GM23338 (cell line): ENCODE measurements at regions not wholly inside any gene's neighbourhood (a gene's known extent, or its start where the extent isn't known, plus 50 kb on each side); places are given as distances from the start of the nearest gene placed in this dataset.

Experiments used
- ATAC-seq: fragments of 200-7000 bp; cut with Tn5 transposase; 3 replicates; pipeline ENCODE4 v1.9.1; 2020
- DNase-seq: peaks from one replicate; pipeline ENCODE4 v3.0.0-alpha.2; 2015; ENCODE audit warnings: low spot score
- H2AFZ ChIP-seq: fragments of 200-600 bp; sonication (generic); 2 replicates; pipeline ENCODE4 v1.8.0; 2016; ENCODE audit warnings: antibody characterized with exemption, mild to moderate bottlenecking, moderate library complexity
- H3F3A ChIP-seq: fragments of 200-600 bp; sonication (generic); replicated peaks from 2 replicates; pipeline ENCODE4 v1.8.0; 2017; ENCODE audit warnings: antibody characterized with exemption, mixed run types, low read depth
- H3K27ac ChIP-seq: fragments of 200-600 bp; sonication (generic); 2 replicates; pipeline ENCODE4 v1.6.1; 2016; ENCODE audit warnings: low read depth
- H3K27me3 ChIP-seq: fragments of 200-600 bp; sonication (generic); 2 replicates; pipeline ENCODE4 v1.8.0; 2016; ENCODE audit warnings: mild to moderate bottlenecking, mixed run types, moderate library complexity; ENCODE audit not compliant: insufficient read depth
- H3K36me3 ChIP-seq: fragments of 200-600 bp; sonication (generic); 2 replicates; pipeline ENCODE4 v1.8.0; 2016; ENCODE audit warnings: mild to moderate bottlenecking; ENCODE audit not compliant: insufficient read depth
- H3K4me1 ChIP-seq: fragments of 200-600 bp; sonication (generic); 2 replicates; pipeline ENCODE4 v1.8.0; 2016; ENCODE audit warnings: mild to moderate bottlenecking, moderate library complexity; ENCODE audit not compliant: insufficient read depth
- H3K4me2 ChIP-seq: fragments of 200-600 bp; sonication (generic); 2 replicates; pipeline ENCODE4 v1.7.1; 2017; ENCODE audit warnings: mixed run types
- H3K4me3 ChIP-seq: fragments of 200-600 bp; sonication (generic); 2 replicates; pipeline ENCODE4 v1.6.1; 2016; ENCODE audit warnings: mixed run types
- H3K79me2 ChIP-seq: fragments of 200-600 bp; sonication (generic); replicated peaks from 2 replicates; pipeline ENCODE4 v1.8.0; 2017; ENCODE audit warnings: mild to moderate bottlenecking; ENCODE audit not compliant: insufficient read depth
- H3K9me2 ChIP-seq: fragments of 200-600 bp; sonication (generic); 2 replicates; pipeline ENCODE4 v1.8.0; 2017; ENCODE audit not compliant: insufficient read depth
- H4K20me1 ChIP-seq: fragments of 200-600 bp; sonication (generic); replicated peaks from 2 replicates; pipeline ENCODE4 v1.8.0; 2017; ENCODE audit warnings: mild to moderate bottlenecking; ENCODE audit not compliant: insufficient read depth
- H3K27ac Mint-ChIP-seq: 2 replicates; pipeline ENCODE4 v1.8.0; 2020; ENCODE audit warnings: inconsistent platforms, mild to moderate bottlenecking, moderate library complexity, mixed read lengths
- H3K27me3 Mint-ChIP-seq: 3 replicates; pipeline ENCODE4 v1.8.0; 2022; ENCODE audit warnings: low read depth, mild to moderate bottlenecking, moderate library complexity, mixed read lengths, inconsistent platforms; ENCODE audit not compliant: insufficient read depth, poor library complexity
- H3K36me3 Mint-ChIP-seq: 3 replicates; pipeline ENCODE4 v1.8.0; 2021; ENCODE audit warnings: low read depth, mild to moderate bottlenecking, inconsistent platforms, moderate library complexity, mixed read lengths
- H3K4me1 Mint-ChIP-seq: 3 replicates; pipeline ENCODE4 v1.8.0; 2020; ENCODE audit warnings: mild to moderate bottlenecking, inconsistent platforms, mixed read lengths
- H3K4me3 Mint-ChIP-seq: 3 replicates; pipeline ENCODE4 v1.8.0; 2021; ENCODE audit warnings: moderate library complexity, mild to moderate bottlenecking, inconsistent platforms, mixed read lengths
- H3K9me3 Mint-ChIP-seq: 3 replicates; pipeline ENCODE4 v1.8.0; 2020; ENCODE audit warnings: moderate library complexity, mild to moderate bottlenecking, inconsistent platforms, mixed read lengths
- CREB1 ChIP-seq: fragments of 250-450 bp; sonication (Bioruptor Pico); IDR thresholded peaks from 2 replicates; pipeline ENCODE4 v1.5.0; 2020; ENCODE audit warnings: low read depth, mild to moderate bottlenecking, moderate library complexity
- EZH2 ChIP-seq: fragments of 200-600 bp; sonication (generic); IDR thresholded peaks from one replicate; pipeline ENCODE4 v1.8.0; 2017; ENCODE audit warnings: antibody characterized with exemption, mild to moderate bottlenecking, low read depth; ENCODE audit not compliant: unreplicated experiment
- EZH2phosphoT487 ChIP-seq: fragments of 200-600 bp; sonication (generic); IDR thresholded peaks from one replicate; pipeline ENCODE4 v1.8.1; 2018; ENCODE audit warnings: antibody characterized with exemption; ENCODE audit not compliant: unreplicated experiment
- JUNB ChIP-seq: IDR thresholded peaks from one replicate; pipeline ENCODE4 v1.6.1; 2016; ENCODE audit warnings: antibody characterized with exemption; ENCODE audit not compliant: unreplicated experiment
- STAT1 ChIP-seq: IDR thresholded peaks from one replicate; pipeline ENCODE4 v1.6.1; 2016; ENCODE audit warnings: antibody characterized with exemption; ENCODE audit not compliant: unreplicated experiment
- ZNF114 ChIP-seq: fragments of 250-450 bp; sonication (Bioruptor Pico); IDR thresholded peaks from 2 replicates; pipeline ENCODE4 v1.5.0; 2020; ENCODE audit warnings: mild to moderate bottlenecking, moderate library complexity
- ZNF331 ChIP-seq: fragments of 250-450 bp; sonication (Bioruptor Pico); IDR thresholded peaks from 2 replicates; pipeline ENCODE4 v1.5.0; 2020; ENCODE audit warnings: low read depth, mild to moderate bottlenecking, moderate library complexity
- TF ChIP-seq, protein P1 (sequence below): IDR thresholded peaks from one replicate; pipeline ENCODE4 v1.6.1; 2018; ENCODE audit warnings: antibody characterized with exemption; ENCODE audit not compliant: unreplicated experiment
- TF ChIP-seq, protein P2 (sequence below): fragments of 250-450 bp; sonication (Bioruptor Pico); IDR thresholded peaks from 2 replicates; pipeline ENCODE4 v1.5.0; 2020; ENCODE audit warnings: mild to moderate bottlenecking, moderate library complexity
- TF ChIP-seq, protein P3 (sequence below), 2 experiments: fragments of 200-600 bp in 1 of 2; sonication (generic) in 1 of 2; conservative IDR thresholded peaks; 2 replicates each; pipeline versions ENCODE4 v1.5.1 to v1.6.1; 2016 to 2017; ENCODE audit warnings: antibody characterized with exemption in 2 of 2, low read depth in 2 of 2, mild to moderate bottlenecking in 2 of 2, moderate library complexity in 1 of 2

DNA sequence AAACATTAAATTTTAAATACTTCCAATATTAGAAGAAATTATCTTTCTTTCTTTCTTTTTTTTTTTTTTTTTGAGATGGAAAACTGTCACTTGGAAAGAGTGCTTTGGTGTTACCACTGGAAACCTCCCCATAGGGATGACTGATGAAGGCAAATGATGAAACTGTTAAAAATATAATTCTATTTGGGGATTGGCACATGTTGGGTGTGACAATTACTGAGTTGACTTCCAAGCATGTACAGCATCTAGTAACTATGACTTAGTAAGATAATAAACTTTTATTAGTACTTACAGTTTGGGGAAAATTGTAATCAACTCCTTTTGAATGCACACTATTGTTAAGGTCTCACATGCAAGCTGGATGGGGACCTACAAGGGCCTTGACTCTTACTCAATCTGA is 592.5 kb downstream of the KCTD12 start (continued):
- TF ChIP-seq, protein P1, sequence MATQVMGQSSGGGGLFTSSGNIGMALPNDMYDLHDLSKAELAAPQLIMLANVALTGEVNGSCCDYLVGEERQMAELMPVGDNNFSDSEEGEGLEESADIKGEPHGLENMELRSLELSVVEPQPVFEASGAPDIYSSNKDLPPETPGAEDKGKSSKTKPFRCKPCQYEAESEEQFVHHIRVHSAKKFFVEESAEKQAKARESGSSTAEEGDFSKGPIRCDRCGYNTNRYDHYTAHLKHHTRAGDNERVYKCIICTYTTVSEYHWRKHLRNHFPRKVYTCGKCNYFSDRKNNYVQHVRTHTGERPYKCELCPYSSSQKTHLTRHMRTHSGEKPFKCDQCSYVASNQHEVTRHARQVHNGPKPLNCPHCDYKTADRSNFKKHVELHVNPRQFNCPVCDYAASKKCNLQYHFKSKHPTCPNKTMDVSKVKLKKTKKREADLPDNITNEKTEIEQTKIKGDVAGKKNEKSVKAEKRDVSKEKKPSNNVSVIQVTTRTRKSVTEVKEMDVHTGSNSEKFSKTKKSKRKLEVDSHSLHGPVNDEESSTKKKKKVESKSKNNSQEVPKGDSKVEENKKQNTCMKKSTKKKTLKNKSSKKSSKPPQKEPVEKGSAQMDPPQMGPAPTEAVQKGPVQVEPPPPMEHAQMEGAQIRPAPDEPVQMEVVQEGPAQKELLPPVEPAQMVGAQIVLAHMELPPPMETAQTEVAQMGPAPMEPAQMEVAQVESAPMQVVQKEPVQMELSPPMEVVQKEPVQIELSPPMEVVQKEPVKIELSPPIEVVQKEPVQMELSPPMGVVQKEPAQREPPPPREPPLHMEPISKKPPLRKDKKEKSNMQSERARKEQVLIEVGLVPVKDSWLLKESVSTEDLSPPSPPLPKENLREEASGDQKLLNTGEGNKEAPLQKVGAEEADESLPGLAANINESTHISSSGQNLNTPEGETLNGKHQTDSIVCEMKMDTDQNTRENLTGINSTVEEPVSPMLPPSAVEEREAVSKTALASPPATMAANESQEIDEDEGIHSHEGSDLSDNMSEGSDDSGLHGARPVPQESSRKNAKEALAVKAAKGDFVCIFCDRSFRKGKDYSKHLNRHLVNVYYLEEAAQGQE: no peak
- no peak for TF ChIP-seq JUNB
- TF ChIP-seq ZNF331 (CRISPR knock-in tag): no peak

DNA sequence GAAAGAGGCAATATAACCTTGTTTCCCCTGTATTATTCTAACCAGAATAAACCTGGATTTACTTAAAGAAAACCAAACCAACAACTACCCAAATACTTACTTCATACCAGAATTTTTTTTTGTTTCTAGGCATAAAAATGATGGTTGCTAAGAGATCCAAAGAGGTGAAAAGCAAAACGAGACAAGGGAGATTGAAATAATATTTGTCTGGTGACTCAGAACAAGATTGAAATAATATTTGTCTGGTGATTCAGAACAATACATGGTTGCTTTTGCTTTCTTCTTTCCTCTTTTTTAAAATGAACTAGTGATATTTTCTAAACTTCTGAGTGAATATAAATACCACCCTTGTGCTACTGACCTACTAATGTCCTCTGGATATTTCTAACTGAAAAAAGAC is 592.9 kb downstream of the KCTD12 start:
- H3K27ac ChIP-seq: no peak overlapping the region
- no peak for ATAC-seq
- no peaks in the 10 kb centered on the region for H3K9me2 ChIP-seq
- no peaks in the 10 kb centered on the region for H3K36me3 ChIP-seq
- Mint-ChIP-seq H3K36me3 (peaks cover 11% of the 10 kb centered on the region; the same call in 2 of the 3 replicates), H3K27ac (no peak overlapping the region), H3K9me3 (peaks cover 8% of the 10 kb centered on the region), H3K4me3 (no peak overlapping the region), H3K4me1 (peaks cover 14% of the 10 kb centered on the region; the same call in 2 of the 3 replicates), H3K27me3 (peaks cover 4% of the 10 kb centered on the region)
- no peaks in the 10 kb centered on the region for H3K79me2 ChIP-seq
- no peaks in the 10 kb centered on the region for H3F3A ChIP-seq
- H3K4me1 ChIP-seq: peaks cover 17% of the 10 kb centered on the region
- no peak overlapping the region for H2AFZ ChIP-seq
- H3K4me2 ChIP-seq: no peak overlapping the region
- H3K4me3 ChIP-seq: no peak overlapping the region
- DNase-seq: no peak
- H3K27me3 ChIP-seq: no peaks in the 10 kb centered on the region
- H4K20me1 ChIP-seq: no peaks in the 10 kb centered on the region
- TF ChIP-seq STAT1 (no peak), EZH2 (no peak), ZNF114 (no peak), EZH2phosphoT487 (no peak), CREB1 (CRISPR knock-in tag) (no peak)
- TF ChIP-seq, protein P2, sequence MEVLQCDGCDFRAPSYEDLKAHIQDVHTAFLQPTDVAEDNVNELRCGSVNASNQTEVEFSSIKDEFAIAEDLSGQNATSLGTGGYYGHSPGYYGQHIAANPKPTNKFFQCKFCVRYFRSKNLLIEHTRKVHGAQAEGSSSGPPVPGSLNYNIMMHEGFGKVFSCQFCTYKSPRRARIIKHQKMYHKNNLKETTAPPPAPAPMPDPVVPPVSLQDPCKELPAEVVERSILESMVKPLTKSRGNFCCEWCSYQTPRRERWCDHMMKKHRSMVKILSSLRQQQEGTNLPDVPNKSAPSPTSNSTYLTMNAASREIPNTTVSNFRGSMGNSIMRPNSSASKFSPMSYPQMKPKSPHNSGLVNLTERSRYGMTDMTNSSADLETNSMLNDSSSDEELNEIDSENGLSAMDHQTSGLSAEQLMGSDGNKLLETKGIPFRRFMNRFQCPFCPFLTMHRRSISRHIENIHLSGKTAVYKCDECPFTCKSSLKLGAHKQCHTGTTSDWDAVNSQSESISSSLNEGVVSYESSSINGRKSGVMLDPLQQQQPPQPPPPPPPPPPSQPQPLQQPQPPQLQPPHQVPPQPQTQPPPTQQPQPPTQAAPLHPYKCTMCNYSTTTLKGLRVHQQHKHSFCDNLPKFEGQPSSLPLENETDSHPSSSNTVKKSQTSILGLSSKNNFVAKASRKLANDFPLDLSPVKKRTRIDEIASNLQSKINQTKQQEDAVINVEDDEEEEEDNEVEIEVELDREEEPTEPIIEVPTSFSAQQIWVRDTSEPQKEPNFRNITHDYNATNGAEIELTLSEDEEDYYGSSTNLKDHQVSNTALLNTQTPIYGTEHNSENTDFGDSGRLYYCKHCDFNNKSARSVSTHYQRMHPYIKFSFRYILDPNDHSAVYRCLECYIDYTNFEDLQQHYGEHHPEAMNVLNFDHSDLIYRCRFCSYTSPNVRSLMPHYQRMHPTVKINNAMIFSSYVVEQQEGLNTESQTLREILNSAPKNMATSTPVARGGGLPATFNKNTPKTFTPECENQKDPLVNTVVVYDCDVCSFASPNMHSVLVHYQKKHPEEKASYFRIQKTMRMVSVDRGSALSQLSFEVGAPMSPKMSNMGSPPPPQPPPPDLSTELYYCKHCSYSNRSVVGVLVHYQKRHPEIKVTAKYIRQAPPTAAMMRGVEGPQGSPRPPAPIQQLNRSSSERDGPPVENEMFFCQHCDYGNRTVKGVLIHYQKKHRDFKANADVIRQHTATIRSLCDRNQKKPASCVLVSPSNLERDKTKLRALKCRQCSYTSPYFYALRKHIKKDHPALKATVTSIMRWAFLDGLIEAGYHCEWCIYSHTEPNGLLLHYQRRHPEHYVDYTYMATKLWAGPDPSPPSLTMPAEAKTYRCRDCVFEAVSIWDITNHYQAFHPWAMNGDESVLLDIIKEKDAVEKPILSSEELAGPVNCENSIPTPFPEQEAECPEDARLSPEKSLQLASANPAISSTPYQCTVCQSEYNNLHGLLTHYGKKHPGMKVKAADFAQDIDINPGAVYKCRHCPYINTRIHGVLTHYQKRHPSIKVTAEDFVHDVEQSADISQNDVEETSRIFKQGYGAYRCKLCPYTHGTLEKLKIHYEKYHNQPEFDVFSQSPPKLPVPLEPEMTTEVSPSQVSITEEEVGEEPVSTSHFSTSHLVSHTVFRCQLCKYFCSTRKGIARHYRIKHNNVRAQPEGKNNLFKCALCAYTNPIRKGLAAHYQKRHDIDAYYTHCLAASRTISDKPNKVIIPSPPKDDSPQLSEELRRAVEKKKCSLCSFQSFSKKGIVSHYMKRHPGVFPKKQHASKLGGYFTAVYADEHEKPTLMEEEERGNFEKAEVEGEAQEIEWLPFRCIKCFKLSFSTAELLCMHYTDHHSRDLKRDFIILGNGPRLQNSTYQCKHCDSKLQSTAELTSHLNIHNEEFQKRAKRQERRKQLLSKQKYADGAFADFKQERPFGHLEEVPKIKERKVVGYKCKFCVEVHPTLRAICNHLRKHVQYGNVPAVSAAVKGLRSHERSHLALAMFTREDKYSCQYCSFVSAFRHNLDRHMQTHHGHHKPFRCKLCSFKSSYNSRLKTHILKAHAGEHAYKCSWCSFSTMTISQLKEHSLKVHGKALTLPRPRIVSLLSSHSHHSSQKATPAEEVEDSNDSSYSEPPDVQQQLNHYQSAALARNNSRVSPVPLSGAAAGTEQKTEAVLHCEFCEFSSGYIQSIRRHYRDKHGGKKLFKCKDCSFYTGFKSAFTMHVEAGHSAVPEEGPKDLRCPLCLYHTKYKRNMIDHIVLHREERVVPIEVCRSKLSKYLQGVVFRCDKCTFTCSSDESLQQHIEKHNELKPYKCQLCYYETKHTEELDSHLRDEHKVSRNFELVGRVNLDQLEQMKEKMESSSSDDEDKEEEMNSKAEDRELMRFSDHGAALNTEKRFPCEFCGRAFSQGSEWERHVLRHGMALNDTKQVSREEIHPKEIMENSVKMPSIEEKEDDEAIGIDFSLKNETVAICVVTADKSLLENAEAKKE (CRISPR knock-in tag): no peak
- TF ChIP-seq, protein P1: no peak
- TF ChIP-seq, protein P3, sequence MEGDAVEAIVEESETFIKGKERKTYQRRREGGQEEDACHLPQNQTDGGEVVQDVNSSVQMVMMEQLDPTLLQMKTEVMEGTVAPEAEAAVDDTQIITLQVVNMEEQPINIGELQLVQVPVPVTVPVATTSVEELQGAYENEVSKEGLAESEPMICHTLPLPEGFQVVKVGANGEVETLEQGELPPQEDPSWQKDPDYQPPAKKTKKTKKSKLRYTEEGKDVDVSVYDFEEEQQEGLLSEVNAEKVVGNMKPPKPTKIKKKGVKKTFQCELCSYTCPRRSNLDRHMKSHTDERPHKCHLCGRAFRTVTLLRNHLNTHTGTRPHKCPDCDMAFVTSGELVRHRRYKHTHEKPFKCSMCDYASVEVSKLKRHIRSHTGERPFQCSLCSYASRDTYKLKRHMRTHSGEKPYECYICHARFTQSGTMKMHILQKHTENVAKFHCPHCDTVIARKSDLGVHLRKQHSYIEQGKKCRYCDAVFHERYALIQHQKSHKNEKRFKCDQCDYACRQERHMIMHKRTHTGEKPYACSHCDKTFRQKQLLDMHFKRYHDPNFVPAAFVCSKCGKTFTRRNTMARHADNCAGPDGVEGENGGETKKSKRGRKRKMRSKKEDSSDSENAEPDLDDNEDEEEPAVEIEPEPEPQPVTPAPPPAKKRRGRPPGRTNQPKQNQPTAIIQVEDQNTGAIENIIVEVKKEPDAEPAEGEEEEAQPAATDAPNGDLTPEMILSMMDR (conservative IDR thresholded peaks at IDR 0.05; ENCODE audit: low read depth in 2 of 2): no peak
